ENCODE measurements at regions not wholly inside any gene's neighbourhood (a gene's known extent, or its start where the extent isn't known, plus 50 kb on each side); places are given as distances from the start of the nearest gene placed in this dataset.

DNA sequence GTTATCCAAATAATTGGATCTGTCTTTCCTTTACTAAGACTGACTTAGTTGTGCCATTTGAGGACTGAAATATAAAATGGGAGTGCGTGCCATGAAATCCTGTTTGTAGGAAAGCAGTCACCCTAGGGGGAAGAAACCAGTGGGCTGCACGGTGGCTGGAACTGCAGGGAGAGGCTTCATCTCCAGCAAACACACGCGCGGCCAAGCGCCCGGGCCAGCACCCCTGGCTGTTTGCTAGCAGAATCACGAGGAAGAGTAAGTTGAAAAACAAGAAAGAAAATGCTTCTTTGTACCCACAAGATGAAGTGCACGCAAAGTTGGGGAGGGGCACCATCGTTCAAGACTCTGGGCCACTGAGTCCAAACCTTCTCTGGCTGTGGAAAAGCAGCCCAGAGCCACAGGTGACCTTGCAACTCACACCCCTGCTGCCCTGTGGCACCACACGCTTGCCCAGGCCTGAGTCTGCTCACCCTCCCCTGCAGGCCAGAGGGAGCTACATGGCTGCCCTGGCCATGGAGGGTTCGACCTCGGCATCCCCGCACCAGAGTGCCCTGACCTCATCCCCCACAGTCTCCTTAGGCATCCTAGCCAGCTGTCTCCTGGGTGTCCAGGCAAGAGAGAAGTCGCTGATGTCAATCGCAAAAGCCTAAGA, 55.2 kb downstream of the IRX2 start:
- peaks cover 5% of the 10 kb centered on the region for H3K9me3 Mint-ChIP-seq
- ATAC-seq (ENCODE audit: low read depth): no peak
- H3K4me3 Mint-ChIP-seq: no peak overlapping the region
- no peak for DNase-seq (ENCODE audit: low spot score in 2 of 2)
- no peak overlapping the region for H3K27ac Mint-ChIP-seq
- H3K27me3 Mint-ChIP-seq: no peaks in the 10 kb centered on the region
- no peaks in the 10 kb centered on the region for H3K36me3 Mint-ChIP-seq
- H3K4me1 Mint-ChIP-seq: no peaks in the 10 kb centered on the region

DNA sequence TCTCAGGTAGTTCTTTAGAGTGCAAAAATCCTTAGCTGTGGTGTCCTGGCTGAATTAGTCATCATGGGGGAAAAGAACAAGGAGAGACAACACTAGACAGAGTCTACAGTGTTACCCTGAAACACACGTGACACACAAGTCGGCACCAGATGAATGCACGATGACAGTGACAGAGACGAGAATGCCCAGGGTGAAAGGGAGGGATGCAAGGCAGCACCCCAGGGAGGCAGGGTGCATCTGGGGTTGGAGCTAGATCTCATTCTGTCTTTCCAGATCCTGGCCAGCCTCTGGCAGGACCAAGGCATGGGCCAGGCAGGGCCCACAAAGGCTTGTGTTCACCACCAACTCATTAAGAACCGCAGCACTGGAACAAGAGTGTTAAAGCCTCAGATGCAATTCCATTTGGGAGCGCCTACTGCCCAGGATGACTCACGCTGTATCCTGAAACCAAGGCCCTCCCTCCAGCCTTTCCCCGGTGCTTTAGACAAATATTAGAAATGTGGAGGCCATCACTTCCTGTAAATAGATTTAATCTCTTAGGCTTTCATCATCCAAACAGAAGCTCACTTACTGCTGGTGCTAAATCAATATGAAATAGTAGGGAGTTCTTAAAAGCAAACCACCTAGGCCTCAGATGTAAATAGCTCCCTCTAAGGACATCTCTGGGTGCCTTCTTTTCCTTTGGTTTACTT, 56.1 kb downstream of the IRX2 start:
- DNase-seq (ENCODE audit: low spot score in 2 of 2) (no peak), ATAC-seq (ENCODE audit: low read depth) (no peak)
- Mint-ChIP-seq H3K36me3 (no peaks in the 10 kb centered on the region), H3K9me3 (peaks cover 5% of the 10 kb centered on the region), H3K4me3 (no peak overlapping the region), H3K27ac (no peak overlapping the region), H3K27me3 (no peaks in the 10 kb centered on the region), H3K4me1 (no peaks in the 10 kb centered on the region)

DNA sequence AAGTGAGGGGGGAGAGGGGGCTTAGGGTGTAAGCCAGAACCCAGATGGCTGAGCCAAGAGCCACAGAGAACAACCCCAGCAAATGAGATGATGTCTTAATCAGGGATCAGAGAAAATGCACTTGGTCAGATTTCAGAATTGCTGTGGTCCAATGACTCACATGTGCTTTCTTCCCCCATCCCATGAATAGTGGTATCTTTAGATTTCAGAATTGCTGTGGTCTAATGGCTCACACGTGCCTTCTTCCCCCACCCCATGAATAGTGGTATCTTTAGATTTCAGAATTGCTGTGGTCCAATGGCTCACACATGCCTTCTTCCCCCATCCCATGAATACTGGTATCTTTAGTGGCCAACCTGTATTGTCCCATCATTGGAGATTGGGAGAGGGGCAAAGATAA, 59.9 kb downstream of the IRX2 start:
- ATAC-seq (ENCODE audit: low read depth) (no peak), DNase-seq (ENCODE audit: low spot score in 2 of 2) (no peak)
- no peaks in the 10 kb centered on the region for H3K36me3 Mint-ChIP-seq
- no peak overlapping the region for H3K27ac Mint-ChIP-seq
- no peak overlapping the region for H3K4me3 Mint-ChIP-seq
- peaks cover 5% of the 10 kb centered on the region for H3K9me3 Mint-ChIP-seq
- no peaks in the 10 kb centered on the region for H3K4me1 Mint-ChIP-seq
- H3K27me3 Mint-ChIP-seq: no peaks in the 10 kb centered on the region

DNA sequence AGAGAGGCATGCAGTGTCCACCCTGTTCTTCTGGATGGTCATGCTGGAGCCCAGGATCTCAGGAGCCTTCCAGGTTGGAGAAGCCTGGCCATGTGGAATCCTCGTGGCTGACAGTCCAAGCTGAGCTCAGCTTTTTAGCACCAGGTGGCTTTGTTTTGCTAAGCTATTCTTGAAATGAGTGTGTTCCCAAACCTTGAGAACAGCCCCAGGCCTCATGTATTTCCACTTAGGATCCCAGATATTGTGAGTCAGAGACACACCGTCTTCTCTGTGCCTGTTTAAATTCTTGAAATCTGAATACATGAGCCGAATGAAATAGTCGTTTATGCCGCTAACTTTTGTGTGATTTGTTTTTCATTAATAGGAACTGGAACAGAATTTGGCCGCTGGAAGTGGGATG, 61.2 kb downstream of the IRX2 start:
- H3K9me3 Mint-ChIP-seq: peaks cover 5% of the 10 kb centered on the region
- DNase-seq (ENCODE audit: low spot score in 2 of 2) (no peak), ATAC-seq (ENCODE audit: low read depth) (no peak)
- no peaks in the 10 kb centered on the region for H3K36me3 Mint-ChIP-seq
- no peaks in the 10 kb centered on the region for H3K27me3 Mint-ChIP-seq
- no peak overlapping the region for H3K27ac Mint-ChIP-seq
- no peak overlapping the region for H3K4me3 Mint-ChIP-seq
- no peaks in the 10 kb centered on the region for H3K4me1 Mint-ChIP-seq

DNA sequence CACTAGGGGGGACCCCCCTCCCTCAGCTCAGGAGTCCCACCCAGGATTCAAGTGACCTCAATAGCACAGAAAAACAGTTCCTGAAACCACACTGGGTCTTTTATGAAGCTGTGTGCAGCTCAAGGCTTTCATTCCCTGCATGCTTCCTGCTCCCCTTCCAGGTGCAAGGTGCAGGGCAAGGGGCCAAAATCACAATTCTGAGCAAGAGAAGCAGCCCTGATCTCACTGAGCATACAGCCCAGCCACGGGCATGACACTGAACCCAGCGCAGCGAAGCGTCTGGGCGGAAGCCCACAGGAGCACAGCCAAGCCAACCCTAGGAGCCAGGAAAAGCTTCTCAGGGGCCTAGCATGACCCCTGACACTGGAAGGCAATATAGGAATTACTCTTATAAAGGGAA, 62.9 kb downstream of the IRX2 start:
- H3K9me3 Mint-ChIP-seq: no peaks in the 10 kb centered on the region
- H3K4me3 Mint-ChIP-seq: no peak overlapping the region
- DNase-seq (ENCODE audit: low spot score in 2 of 2) (no peak), ATAC-seq (ENCODE audit: low read depth) (no peak)
- H3K4me1 Mint-ChIP-seq: no peaks in the 10 kb centered on the region
- no peak overlapping the region for H3K27ac Mint-ChIP-seq
- no peaks in the 10 kb centered on the region for H3K27me3 Mint-ChIP-seq
- no peaks in the 10 kb centered on the region for H3K36me3 Mint-ChIP-seq

DNA sequence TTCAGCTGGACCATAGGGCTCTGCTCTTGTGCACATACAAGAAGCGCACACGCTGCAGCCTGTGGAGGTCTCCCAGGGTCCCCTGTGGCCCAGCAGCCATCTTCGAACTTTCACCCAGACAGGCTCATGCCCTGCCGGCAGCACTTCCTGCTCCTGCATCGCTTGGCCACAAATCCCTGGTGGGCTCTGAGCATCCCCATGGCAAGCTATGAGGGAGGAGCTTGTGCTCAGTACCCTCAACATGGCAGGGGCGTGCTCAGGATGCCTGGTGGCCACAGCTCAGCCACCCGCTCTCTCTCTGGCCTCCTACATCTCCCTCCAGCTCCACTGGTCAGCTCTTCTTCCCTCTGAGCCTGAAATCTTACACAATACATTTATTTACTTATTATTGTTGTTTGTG, 63.7 kb downstream of the IRX2 start:
- ATAC-seq (ENCODE audit: low read depth): no peak
- no peaks in the 10 kb centered on the region for H3K4me1 Mint-ChIP-seq
- H3K27me3 Mint-ChIP-seq: no peaks in the 10 kb centered on the region
- no peak overlapping the region for H3K27ac Mint-ChIP-seq
- H3K4me3 Mint-ChIP-seq: no peak overlapping the region
- no peaks in the 10 kb centered on the region for H3K9me3 Mint-ChIP-seq
- no peak for DNase-seq (ENCODE audit: low spot score in 2 of 2)
- H3K36me3 Mint-ChIP-seq: no peaks in the 10 kb centered on the region

DNA sequence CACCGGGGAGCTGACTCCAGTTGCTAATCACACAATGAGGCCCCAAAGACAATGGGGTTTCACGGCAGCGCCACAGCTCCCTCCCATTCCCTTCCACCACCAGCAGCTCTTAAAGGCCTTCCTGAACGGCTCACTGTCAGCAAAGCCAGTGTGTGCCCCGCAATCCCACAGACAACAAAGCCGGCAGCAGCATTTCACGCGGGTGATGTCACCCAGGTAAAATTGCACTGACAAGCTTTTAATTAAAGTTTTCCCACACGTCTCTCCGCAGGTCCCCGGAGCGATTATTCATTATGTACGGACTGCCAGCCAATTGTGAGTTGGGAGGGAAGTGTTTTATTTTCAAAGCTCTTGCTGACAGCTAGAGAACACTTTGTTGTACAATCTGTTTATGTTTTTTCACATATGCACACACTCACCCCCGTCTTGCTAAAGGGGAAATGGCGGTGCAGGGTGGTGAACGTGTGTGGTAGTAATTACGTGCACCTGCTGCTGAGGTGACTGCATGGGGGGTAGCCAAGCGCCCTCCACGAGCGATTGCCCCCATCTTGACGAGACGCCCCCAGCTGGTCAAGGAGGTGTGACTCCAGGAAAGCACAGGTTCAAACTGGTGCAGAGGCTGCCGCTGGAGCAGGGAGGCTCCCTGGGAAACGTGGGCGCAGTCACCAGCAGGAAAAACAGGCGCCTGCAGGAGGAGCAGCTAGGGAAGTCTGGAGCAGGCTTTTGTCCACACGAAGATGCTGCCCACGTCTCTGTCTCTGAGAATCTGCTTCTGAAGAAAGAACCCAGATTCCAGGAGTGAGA, 65.0 kb downstream of the IRX2 start:
- ATAC-seq (ENCODE audit: low read depth) (no peak), DNase-seq (ENCODE audit: low spot score in 2 of 2) (no peak)
- no peak overlapping the region for H3K27ac Mint-ChIP-seq
- no peaks in the 10 kb centered on the region for H3K27me3 Mint-ChIP-seq
- H3K4me3 Mint-ChIP-seq: no peak overlapping the region
- H3K4me1 Mint-ChIP-seq: no peaks in the 10 kb centered on the region
- no peaks in the 10 kb centered on the region for H3K36me3 Mint-ChIP-seq
- no peaks in the 10 kb centered on the region for H3K9me3 Mint-ChIP-seq

DNA sequence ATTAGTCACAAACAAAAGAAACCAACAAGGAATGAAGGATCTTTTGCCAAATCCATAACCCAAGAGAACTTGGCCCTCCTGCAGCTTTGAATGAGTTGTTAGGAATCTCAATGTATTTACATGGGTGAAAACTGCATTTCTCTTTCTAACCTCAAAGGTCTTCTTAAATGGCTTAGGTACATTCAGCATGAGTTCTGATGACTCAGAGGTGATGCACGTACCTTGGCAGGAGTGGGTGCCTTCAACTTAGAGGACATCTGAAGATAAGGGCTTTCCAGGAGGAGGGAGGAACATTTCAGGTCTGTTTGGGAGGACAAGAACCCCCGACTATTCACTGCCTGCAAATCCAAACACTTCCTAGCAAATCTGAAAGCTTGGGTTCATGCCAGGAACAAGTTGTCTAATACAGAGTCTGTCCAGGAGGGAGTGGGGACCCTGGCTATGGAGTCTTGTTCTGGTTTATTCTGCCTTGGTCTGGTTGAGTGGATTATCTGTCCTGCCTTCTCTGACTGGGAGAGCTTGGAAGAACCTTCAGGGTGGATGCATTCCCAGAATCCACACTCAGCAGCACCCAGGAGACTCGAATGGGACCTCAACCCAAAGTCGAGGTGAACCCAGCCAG, 65.7 kb downstream of the IRX2 start:
- Mint-ChIP-seq H3K27me3 (no peaks in the 10 kb centered on the region), H3K36me3 (no peaks in the 10 kb centered on the region), H3K4me3 (no peak overlapping the region), H3K4me1 (no peaks in the 10 kb centered on the region), H3K27ac (no peak overlapping the region), H3K9me3 (no peaks in the 10 kb centered on the region)
- ATAC-seq (ENCODE audit: low read depth) (no peak), DNase-seq (ENCODE audit: low spot score in 2 of 2) (no peak)

DNA sequence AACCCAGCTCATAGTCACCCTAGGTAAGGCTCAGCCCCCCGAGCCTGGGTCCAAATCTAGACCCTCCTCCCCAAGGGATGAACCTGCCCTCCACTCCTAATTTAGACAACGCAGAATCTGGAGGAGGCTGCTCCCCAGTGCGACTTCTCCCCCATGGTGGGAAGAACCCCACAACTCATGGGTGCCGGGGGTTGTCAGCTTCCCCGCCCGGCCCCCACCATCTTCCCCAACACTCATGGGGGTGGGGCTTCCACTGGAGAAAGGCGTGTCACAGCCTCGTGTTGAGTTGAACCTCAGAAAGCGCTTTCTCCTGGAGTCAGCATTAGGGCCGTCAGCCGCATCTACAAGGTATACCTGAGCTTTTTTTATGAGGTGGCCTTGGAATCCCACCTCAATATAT, 66.9 kb downstream of the IRX2 start:
- DNase-seq (ENCODE audit: low spot score in 2 of 2): no peak
- ATAC-seq (ENCODE audit: low read depth): no peak
- H3K4me1 Mint-ChIP-seq: no peaks in the 10 kb centered on the region
- H3K27me3 Mint-ChIP-seq: no peaks in the 10 kb centered on the region
- no peaks in the 10 kb centered on the region for H3K9me3 Mint-ChIP-seq
- H3K4me3 Mint-ChIP-seq: no peak overlapping the region
- H3K27ac Mint-ChIP-seq: no peak overlapping the region
- H3K36me3 Mint-ChIP-seq: no peaks in the 10 kb centered on the region

DNA sequence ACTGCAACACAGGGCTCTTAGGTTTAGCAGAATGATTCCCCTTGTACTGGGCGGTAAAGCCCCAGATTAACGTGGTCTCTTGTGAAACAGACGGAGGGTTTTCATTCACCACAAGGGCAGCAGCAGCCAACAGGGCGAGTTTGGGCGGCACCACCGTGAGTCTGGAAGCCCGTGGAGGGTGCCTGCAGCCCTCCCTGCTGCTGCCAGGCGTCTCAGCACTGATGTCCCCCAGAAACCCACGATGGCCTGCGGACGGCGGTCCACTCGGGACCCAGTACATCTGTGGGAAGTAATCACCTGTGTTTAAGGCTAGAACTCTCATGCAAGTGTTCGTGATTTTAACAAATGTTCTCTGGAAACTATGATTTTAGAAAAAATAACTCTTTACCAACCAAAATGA, 67.8 kb downstream of the IRX2 start:
- no peak for DNase-seq (ENCODE audit: low spot score in 2 of 2)
- Mint-ChIP-seq H3K27ac (no peak overlapping the region), H3K27me3 (no peaks in the 10 kb centered on the region), H3K36me3 (no peaks in the 10 kb centered on the region), H3K9me3 (no peaks in the 10 kb centered on the region), H3K4me3 (no peak overlapping the region), H3K4me1 (no peaks in the 10 kb centered on the region)
- ATAC-seq (ENCODE audit: low read depth): no peak

DNA sequence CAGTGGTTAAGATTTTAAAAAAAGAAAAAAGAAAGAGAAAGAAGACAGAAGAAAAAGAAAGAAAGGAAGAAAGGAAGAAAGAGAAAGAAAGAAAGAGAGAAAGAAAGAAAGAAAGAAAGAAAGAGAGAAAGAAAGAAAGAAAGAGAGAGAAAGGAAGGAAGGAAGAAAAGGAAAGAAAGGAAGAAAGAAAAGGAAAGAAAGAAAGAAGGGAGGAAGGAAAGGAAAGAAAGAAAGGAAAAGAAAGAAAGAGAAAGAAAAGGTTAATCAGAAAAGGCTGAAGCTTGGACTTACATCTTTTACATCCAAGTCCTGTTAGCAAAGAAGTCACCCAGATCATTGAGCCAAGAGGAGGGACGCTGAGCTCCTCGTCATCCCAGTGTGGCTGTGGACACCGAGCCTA, 70.0 kb downstream of the IRX2 start:
- DNase-seq (ENCODE audit: low spot score in 2 of 2): no peak
- Mint-ChIP-seq H3K9me3 (no peaks in the 10 kb centered on the region), H3K4me3 (no peak overlapping the region), H3K27ac (no peak overlapping the region), H3K27me3 (no peaks in the 10 kb centered on the region), H3K36me3 (no peaks in the 10 kb centered on the region), H3K4me1 (no peaks in the 10 kb centered on the region)
- no peak for ATAC-seq (ENCODE audit: low read depth)

DNA sequence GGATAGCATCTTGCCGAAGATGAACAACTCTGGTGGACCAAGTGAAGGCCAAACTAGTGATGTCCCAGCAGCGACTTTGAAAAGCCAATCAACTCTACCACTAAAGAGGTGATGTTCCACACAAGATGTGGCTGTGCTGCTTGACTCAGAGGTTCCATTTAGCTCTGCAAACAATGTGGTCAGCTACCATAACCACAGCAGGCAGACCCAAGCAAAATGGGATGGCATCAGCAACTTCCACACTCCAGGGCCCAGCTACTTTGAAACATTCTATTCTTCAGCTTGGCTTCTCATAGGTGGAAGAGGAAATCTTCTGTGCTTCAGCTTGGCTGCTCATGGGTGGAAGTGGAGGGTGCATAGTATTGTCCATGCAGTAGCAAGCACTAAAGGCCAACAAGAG, 70.5 kb downstream of the IRX2 start:
- Mint-ChIP-seq H3K4me1 (no peaks in the 10 kb centered on the region), H3K9me3 (no peaks in the 10 kb centered on the region), H3K4me3 (no peak overlapping the region), H3K36me3 (no peaks in the 10 kb centered on the region), H3K27ac (no peak overlapping the region), H3K27me3 (no peaks in the 10 kb centered on the region)
- no peak for ATAC-seq (ENCODE audit: low read depth)
- no peak for DNase-seq (ENCODE audit: low spot score in 2 of 2)

DNA sequence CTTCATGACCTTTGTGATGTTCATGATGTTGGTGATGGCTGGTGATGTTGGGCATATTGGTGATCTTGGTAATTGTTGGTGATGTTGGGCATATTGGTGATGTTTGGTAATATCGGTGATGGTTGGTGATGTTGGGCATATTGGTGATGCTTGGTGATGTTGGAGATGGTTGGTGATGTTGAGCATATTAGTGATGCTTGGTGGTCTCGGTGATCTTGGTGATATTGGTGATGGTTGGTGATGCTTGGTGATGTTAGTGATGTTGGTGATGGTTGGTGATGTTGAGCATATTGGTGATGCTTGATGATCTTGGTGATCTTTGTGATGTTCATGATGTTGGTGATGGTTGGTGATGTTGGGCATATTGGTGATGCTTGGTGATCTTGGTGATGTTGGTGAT, 73.8 kb downstream of the IRX2 start:
- no peak for ATAC-seq (ENCODE audit: low read depth)
- Mint-ChIP-seq H3K4me1 (no peaks in the 10 kb centered on the region), H3K9me3 (no peaks in the 10 kb centered on the region), H3K36me3 (no peaks in the 10 kb centered on the region), H3K27me3 (no peaks in the 10 kb centered on the region), H3K27ac (no peak overlapping the region), H3K4me3 (no peak overlapping the region)
- DNase-seq (ENCODE audit: low spot score in 2 of 2): no peak

DNA sequence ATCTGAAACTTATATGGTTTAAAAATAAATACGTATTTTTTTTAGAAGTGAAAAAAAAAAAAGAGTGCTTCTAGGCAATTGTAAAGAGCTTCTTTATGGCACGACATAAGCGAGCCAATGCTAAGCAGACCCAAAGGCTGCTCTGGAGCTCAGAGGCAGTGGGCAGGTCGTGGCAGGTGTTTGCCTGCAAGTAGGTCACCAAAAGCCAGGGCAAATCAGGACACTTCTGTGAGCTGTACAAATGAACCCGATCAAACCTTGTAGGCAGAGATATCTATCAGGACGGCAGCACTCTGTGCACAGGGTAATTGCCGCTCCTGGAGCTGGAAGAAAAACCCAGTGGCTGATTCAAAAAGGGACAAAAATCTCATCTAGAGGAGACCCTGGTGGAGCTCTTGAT, 75.9 kb downstream of the IRX2 start:
- H3K9me3 Mint-ChIP-seq: no peaks in the 10 kb centered on the region

More for the DNA sequence above, 75.9 kb downstream of the IRX2 start:
- no peak for ATAC-seq (ENCODE audit: low read depth)
- no peak overlapping the region for H3K4me3 Mint-ChIP-seq
- H3K27me3 Mint-ChIP-seq: no peaks in the 10 kb centered on the region
- DNase-seq (ENCODE audit: low spot score in 2 of 2): no peak
- no peak overlapping the region for H3K27ac Mint-ChIP-seq
- H3K4me1 Mint-ChIP-seq: no peaks in the 10 kb centered on the region
- H3K36me3 Mint-ChIP-seq: no peaks in the 10 kb centered on the region

Measured in memory B cell (primary cell).